SH-SY5Y (cell line): ENCODE measurements at regions not wholly inside any gene's neighbourhood (a gene's known extent, or its start where the extent isn't known, plus 50 kb on each side); places are given as distances from the start of the nearest gene placed in this dataset.

Experiments
- GATA2 ChIP-seq: IDR thresholded peaks from 2 replicates; pipeline ENCODE4 v1.6.1; 2011; ENCODE audit warnings: mild to moderate bottlenecking, low read depth, low read length
- GATA3 ChIP-seq: IDR thresholded peaks from 2 replicates; pipeline ENCODE4 v1.6.1; 2011; ENCODE audit warnings: low read depth, mild to moderate bottlenecking, low read length, moderate library complexity

DNA sequence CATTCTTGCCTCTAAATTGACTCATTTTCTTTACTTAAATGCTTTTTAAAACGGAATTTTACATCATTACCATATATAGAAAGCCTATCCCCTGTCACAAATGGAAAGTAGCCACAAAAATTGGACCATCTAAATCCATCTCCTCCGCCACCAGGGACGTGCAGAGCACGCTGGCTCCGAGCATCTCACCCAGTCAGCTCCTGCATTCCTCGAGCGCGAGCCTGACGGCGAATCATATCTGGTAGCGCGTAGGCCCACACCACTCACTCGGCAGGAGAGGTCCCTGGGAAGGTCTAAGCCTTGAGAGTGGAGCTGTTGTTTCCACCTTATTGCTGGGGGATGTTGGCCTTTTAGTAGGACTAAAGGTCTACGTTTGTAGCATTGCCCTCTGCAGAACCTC, 152.4 kb downstream of the TRIM29 start:
- TF ChIP-seq GATA2 = no peak
- TF ChIP-seq GATA3 = no peak
